OCI-LY1 (cell line): ENCODE measurements at regions not wholly inside any gene's neighbourhood (a gene's known extent, or its start where the extent isn't known, plus 50 kb on each side); places are given as distances from the start of the nearest gene placed in this dataset.

Source experiments
- CTCF ChIP-seq: fragments of 200-600 bp; sonication (generic), shearing (Covaris generic); IDR thresholded peaks from 2 replicates; pipeline ENCODE4 v1.5.1; 2017; ENCODE audit warnings: mild to moderate bottlenecking, antibody characterized with exemption, low read length, moderate library complexity, mixed read lengths
- EZH2 ChIP-seq: fragments of 200-600 bp; sonication (generic), shearing (Covaris generic); IDR thresholded peaks from 2 replicates; pipeline ENCODE4 v1.8.0; 2017; ENCODE audit warnings: borderline replicate concordance, mixed run types, mild to moderate bottlenecking, antibody characterized with exemption, low read length, moderate library complexity, mixed read lengths

DNA sequence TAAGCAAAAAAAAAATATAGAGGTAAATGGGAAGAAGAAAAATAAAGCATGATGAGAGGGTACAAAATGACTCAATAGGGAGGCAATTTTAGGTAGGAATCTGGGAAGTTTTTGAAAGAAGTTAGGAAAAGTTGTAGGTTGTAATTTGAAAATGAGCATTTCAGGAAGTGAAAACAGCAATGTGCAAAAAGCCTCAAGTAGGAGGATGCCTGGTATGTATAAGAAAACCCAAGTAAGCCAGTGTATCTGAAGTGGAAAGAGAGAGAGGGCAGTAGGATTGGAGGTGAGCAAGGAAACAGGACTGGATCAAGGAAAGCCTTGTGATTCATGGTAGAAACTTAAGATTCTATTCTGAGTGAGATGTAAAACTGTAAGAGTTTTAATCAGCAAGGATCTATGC is 121.6 kb upstream of the SPRY2 start:
- TF ChIP-seq CTCF (no peak), EZH2 (no peak)
